Tibial artery (tissue), 4 donors: ENCODE measurements at regions not wholly inside any gene's neighbourhood (a gene's known extent, or its start where the extent isn't known, plus 50 kb on each side); places are given as distances from the start of the nearest gene placed in this dataset.
"Not testable (repeated sequence)": the region's sequence is repeated elsewhere in the genome, so short reads cannot be mapped to it uniquely, and the experiment has no call there.

Experiments
- DNase-seq, 2 donors: peaks; one replicate each; pipeline ENCODE4 v3.0.0-alpha.2; 2019
- H3K27ac ChIP-seq, 2 donors: fragments of 200-600 bp; sonication (generic) in 1 of 2; 1 replicate in 1 of 2; 2 replicates in 1 of 2; pipeline ENCODE4 v1.5.1; 2018 to 2019; ENCODE audit warnings: mild to moderate bottlenecking in 1 of 2
- H3K27me3 ChIP-seq, 2 donors: fragments of 200-600 bp; sonication (generic) in 1 of 2; one replicate each; pipeline versions ENCODE4 v1.5.1 to v1.6.0; 2016 to 2019
- H3K36me3 ChIP-seq, 3 donors: fragments of 200-600 bp; sonication (generic) in 2 of 3; one replicate each; pipeline ENCODE4 v1.5.1; 2016 to 2019; ENCODE audit warnings: mild to moderate bottlenecking in 2 of 3
- H3K4me1 ChIP-seq, 4 donors: fragments of 200-600 bp; sonication (generic) in 2 of 4; 1 replicate in 3 of 4; 2 replicates in 1 of 4; pipeline ENCODE4 v1.5.1; 2016 to 2019
- H3K4me3 ChIP-seq, 2 donors: fragments of 200-600 bp; sonication (generic) in 1 of 2; 1 replicate in 1 of 2; 2 replicates in 1 of 2; pipeline ENCODE4 v1.5.1; 2018 to 2019; ENCODE audit warnings: mild to moderate bottlenecking in 2 of 2
- H3K9me3 ChIP-seq, 3 donors: fragments of 200-600 bp; sonication (generic) in 1 of 3; one replicate each; pipeline ENCODE4 v1.5.1; 2016 to 2019
- intact Hi-C: fragments of 100-400 bp; cut with DNase I; formaldehyde crosslinking; loops from one replicate; pipeline ENCODE4 v1.15.0; 2023; ENCODE audit warnings: low total_unique reads
- TF ChIP-seq, protein P1 (sequence below), 2 experiments: fragments of 200-600 bp in 1 of 2; fragments of 450-650 bp in 1 of 2; IDR thresholded peaks; one replicate each; pipeline ENCODE4 v1.5.1; 2017 to 2019; ENCODE audit warnings: antibody characterized with exemption in 2 of 2, mild to moderate bottlenecking in 1 of 2, moderate library complexity in 1 of 2

DNA sequence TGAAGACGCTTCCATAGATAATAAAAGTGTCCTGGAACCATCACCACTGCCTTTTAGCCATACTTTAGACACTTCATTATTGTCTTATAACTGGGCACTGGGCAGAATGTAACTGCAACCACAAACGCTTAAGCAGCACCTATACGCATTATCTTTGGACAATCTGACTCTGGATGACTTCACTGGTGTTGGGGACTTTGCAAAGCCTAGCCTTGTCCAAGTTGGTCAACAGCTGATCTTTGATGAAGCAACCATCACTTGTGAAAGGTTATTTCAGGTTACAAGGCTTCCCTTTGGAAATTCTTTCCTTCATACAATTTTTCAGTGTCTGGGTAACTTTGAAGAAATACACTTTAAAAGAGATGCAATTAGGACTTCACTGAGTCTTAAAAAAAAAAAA is 77.8 kb upstream of the ZNF462 start:
- Histone ChIP-seq H3K4me1 (no peaks in the 10 kb centered on the region), H3K4me3 (no peak overlapping the region), H3K9me3 (no peaks in the 10 kb centered on the region), H3K27ac (no peak overlapping the region), H3K27me3 (no peaks in the 10 kb centered on the region), H3K36me3 (no peaks in the 10 kb centered on the region)
- intact Hi-C loops, result no loop called here
- DNase-seq, result no peak
- TF ChIP-seq, protein P1, sequence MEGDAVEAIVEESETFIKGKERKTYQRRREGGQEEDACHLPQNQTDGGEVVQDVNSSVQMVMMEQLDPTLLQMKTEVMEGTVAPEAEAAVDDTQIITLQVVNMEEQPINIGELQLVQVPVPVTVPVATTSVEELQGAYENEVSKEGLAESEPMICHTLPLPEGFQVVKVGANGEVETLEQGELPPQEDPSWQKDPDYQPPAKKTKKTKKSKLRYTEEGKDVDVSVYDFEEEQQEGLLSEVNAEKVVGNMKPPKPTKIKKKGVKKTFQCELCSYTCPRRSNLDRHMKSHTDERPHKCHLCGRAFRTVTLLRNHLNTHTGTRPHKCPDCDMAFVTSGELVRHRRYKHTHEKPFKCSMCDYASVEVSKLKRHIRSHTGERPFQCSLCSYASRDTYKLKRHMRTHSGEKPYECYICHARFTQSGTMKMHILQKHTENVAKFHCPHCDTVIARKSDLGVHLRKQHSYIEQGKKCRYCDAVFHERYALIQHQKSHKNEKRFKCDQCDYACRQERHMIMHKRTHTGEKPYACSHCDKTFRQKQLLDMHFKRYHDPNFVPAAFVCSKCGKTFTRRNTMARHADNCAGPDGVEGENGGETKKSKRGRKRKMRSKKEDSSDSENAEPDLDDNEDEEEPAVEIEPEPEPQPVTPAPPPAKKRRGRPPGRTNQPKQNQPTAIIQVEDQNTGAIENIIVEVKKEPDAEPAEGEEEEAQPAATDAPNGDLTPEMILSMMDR (IDR thresholded peaks at IDR 0.05), result no peak

DNA sequence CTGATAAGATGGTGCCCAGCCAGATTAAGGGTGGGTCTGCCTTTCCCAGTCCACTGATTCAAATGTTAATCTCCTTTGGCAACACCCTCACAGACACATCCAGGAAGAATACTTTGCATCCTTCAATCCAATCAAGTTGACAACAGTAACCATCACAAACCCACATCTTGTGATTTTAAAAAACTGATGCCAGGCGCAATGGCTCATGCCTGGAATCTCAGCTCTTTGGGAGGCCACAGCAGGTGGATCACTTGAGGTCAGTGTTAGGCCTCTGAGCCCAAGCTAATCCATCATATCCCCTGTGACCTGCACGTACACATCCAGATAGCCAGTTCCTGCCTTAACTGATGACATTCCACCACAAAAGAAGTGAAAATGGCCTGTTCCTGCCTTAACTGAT is 74.9 kb upstream of the ZNF462 start:
- intact Hi-C loops, H3K36me3 ChIP-seq, H3K27ac ChIP-seq, H3K27me3 ChIP-seq, H3K4me1 ChIP-seq, H3K9me3 ChIP-seq, H3K4me3 ChIP-seq, DNase-seq: not testable (repeated sequence)

DNA sequence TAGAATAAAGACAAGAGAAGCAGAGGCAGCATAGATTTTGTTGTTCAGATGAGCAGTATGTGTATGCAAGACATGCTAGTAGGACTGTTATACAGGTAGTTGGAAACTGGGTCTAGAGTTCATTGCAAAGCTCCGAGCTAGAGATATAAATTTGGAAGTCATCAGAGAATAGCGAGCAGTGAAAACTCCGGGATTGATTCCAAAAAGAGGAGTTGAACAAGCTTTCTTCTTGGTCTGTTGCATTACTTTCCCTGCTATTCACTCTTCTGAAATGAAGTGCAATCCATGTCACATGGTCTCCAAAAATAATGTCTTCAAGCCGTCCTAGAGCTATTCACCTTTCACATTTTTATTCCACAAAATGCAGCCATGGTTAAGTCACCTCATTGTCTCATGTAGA is 67.9 kb upstream of the ZNF462 start:
- no peaks in the 10 kb centered on the region for H3K36me3 ChIP-seq
- DNase-seq, result no peak
- no peak overlapping the region for H3K27ac ChIP-seq
- no peaks in the 10 kb centered on the region for H3K9me3 ChIP-seq
- TF ChIP-seq, protein P1 (IDR thresholded peaks at IDR 0.05), result no peak
- no peak overlapping the region for H3K4me3 ChIP-seq
- intact Hi-C loops, result no loop called here
- H3K4me1 ChIP-seq, result peaks cover 0 to 12% (median 2%) of the 10 kb centered on the region in 4 donors
- H3K27me3 ChIP-seq, result no peaks in the 10 kb centered on the region

DNA sequence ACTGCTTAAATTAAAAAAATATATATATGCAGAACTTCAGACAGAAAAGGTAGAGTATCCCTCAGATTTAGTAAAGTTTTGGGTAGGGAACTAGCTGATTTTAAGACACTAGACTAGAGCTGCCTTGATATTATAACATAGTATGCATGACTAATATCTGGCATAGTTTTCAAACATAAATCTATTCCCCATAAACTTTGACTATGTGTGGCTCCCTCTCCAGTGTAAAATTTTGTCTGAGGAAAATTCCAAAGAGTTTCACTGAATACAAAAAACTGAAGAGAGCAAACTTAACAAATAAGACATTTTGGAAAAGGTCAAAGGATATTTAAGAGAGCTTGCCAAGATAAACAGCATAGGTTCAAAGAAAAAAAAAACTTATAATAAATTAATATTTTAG is 66.2 kb upstream of the ZNF462 start:
- Histone ChIP-seq H3K27ac (no peak overlapping the region), H3K27me3 (no peaks in the 10 kb centered on the region)
- intact Hi-C loops, result no loop called here

DNA sequence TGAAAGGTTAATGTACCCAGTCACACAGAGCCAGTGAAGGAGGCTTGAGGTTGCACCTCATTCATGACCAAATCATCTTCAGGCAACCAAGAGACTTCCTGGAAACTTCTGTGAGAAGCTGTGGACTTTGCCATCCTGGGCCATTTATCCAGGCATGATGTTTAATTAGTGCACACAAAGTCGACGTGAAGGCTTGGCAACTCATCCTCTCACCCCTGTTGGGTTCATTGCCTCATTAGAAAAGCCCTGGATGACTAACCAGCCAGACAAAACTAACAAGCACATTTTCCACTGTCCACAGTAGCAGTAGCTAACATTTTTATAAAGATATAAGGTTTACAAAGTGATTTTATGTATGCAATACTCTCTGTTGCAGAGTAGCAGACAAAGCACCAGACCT is 65.7 kb upstream of the ZNF462 start:
- Histone ChIP-seq H3K27ac (no peak overlapping the region), H3K4me1 (peaks cover 0 to 14% (median 2%) of the 10 kb centered on the region in 4 donors), H3K27me3 (no peaks in the 10 kb centered on the region), H3K9me3 (no peaks in the 10 kb centered on the region), H3K36me3 (no peaks in the 10 kb centered on the region), H3K4me3 (no peak overlapping the region)
- TF ChIP-seq, protein P1 (IDR thresholded peaks at IDR 0.05), result no peak
- no peak for DNase-seq
- intact Hi-C loops, result no loop called here

More for the DNA sequence above, 66.2 kb upstream of the ZNF462 start:
- DNase-seq, result no peak
- TF ChIP-seq, protein P1 (IDR thresholded peaks at IDR 0.05), result no peak
- H3K36me3 ChIP-seq, result no peaks in the 10 kb centered on the region
- peaks cover 0 to 14% (median 2%) of the 10 kb centered on the region in 4 donors for H3K4me1 ChIP-seq
- H3K4me3 ChIP-seq, result no peak overlapping the region
- no peaks in the 10 kb centered on the region for H3K9me3 ChIP-seq

DNA sequence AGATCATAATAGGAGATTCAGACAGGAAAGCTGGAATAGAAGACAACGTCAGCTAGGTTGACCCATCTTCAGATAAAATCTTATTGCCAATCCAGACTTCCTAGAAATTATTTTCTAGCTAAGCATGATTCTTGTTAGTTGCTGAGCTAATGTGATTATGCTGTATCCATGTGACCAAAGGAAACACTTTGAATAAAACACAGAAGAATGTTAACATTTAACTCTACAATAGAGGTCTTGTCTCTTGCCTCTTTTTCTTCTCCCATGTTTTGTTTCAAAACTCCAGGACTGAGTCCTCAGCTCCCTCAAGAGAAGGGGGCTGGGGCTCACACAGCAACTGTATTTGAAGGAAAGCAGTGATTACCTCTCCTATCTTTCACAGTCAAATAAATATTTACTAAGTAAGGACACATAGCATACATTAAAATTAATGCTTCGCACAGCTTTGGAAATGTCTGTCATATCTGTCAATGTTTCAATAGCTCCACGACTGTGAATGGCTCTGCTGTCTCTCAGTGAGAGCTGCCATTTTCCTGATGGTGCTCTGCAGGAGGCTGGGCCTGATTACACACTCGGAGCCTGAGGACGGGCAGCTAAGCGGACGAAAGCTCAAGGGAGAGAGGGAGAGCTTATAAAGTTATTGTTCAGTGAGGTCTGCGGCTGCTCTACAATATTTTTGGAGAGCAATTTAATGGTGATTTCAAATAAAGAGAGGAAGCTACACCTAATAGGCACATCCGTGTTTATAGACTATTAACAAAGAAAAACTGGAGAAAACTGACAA is 64.8 kb upstream of the ZNF462 start:
- no peak overlapping the region for H3K27ac ChIP-seq
- intact Hi-C loops, result no loop called here
- no peak for DNase-seq
- H3K36me3 ChIP-seq, result no peaks in the 10 kb centered on the region
- peaks cover 0 to 14% (median 2%) of the 10 kb centered on the region in 4 donors for H3K4me1 ChIP-seq
- H3K4me3 ChIP-seq, result no peak overlapping the region
- H3K27me3 ChIP-seq, result no peaks in the 10 kb centered on the region
- TF ChIP-seq, protein P1 (IDR thresholded peaks at IDR 0.05), result no peak
- no peaks in the 10 kb centered on the region for H3K9me3 ChIP-seq
